ENCODE measurements at regions not wholly inside any gene's neighbourhood (a gene's known extent, or its start where the extent isn't known, plus 50 kb on each side); places are given as distances from the start of the nearest gene placed in this dataset.

GRCh38 chr18:65547046-65547445 is 203.8 kb upstream of the CDH7 start:
- TF ChIP-seq, protein P1, sequence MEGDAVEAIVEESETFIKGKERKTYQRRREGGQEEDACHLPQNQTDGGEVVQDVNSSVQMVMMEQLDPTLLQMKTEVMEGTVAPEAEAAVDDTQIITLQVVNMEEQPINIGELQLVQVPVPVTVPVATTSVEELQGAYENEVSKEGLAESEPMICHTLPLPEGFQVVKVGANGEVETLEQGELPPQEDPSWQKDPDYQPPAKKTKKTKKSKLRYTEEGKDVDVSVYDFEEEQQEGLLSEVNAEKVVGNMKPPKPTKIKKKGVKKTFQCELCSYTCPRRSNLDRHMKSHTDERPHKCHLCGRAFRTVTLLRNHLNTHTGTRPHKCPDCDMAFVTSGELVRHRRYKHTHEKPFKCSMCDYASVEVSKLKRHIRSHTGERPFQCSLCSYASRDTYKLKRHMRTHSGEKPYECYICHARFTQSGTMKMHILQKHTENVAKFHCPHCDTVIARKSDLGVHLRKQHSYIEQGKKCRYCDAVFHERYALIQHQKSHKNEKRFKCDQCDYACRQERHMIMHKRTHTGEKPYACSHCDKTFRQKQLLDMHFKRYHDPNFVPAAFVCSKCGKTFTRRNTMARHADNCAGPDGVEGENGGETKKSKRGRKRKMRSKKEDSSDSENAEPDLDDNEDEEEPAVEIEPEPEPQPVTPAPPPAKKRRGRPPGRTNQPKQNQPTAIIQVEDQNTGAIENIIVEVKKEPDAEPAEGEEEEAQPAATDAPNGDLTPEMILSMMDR (IDR thresholded peaks at IDR 0.05; ENCODE audit: borderline replicate concordance, extremely low read depth, low read length, poor library complexity, severe bottlenecking): no peak
- TF ChIP-seq EZH2 (IDR thresholded peaks at IDR 0.05; ENCODE audit: borderline replicate concordance, low read depth, low read length, severe bottlenecking): no peak

Data from DND-41 (cell line).